HG02610 (cell line): ENCODE measurements at regions not wholly inside any gene's neighbourhood (a gene's known extent, or its start where the extent isn't known, plus 50 kb on each side); places are given as distances from the start of the nearest gene placed in this dataset.
A peak's percentile ranks its signal among the peaks of the same experiment; 100 is the strongest.
"Not testable (repeated sequence)": the region's sequence is repeated elsewhere in the genome, so short reads cannot be mapped to it uniquely, and the experiment has no call there.

Experiments
- ATAC-seq: cut with Tn5 transposase; IDR thresholded peaks from one replicate; pipeline ENCODE4 v1.9.1; 2021; ENCODE audit warnings: mild to moderate bottlenecking, moderate library complexity; ENCODE audit not compliant: unreplicated experiment

DNA sequence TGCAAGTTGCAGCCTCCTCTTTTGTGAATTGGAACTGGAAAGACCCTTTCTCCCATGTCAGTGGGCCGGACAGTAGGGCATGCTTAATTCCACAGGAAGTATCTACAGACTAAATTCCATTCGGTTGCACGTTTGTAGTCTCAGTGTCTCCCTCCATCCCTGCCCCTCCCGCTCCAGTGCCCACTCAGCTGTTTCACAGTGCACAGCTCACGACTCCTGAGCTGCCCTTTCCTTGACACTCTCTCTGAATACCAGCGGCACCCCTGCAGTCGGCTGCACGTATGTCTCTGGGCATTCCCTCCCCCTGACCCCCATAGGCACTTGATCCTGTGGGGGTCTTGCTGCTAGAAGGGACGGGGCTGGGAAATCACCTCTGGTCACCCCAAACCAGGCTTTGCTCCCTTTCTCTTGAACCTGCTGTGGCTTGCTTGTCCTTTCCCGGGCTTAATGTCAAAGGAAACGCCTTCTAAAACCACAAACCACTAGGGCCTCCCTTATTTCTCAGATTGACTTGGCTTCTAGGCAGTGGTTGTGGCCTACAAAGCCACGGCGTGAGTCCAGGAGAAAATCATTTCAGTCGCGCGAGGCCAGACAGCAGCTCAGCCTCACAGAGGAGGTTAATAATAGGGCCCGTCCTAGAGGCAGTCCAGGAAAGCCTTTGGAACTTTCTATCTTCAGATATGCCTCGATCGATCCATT, 365.3 kb upstream of the PROX1 start:
- peak; percentile 62 for ATAC-seq

DNA sequence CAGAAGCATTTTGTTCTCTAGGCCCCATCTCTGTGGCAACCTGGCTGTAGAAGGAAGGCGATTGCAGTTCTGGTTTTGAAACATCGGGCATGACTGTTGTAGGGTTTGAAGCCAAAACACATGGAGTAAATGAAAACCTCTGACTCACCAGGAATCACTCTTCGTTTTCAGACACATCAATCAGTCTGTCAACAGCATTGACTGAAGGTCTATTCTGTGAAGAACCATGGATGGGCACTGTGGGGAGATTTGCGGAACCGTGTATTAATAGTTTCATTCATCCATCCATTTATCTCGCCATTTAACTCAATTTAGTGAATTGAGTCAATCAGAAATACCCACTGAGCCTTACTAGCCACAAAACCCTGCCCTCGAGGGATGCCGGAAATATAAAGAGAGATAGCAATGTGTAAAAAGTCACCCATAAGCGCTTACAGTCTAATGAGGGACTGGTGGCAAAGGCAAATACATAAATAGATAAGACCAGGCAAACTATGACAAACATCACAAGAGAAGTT, 364.6 kb upstream of the PROX1 start:
- ATAC-seq = no peak

DNA sequence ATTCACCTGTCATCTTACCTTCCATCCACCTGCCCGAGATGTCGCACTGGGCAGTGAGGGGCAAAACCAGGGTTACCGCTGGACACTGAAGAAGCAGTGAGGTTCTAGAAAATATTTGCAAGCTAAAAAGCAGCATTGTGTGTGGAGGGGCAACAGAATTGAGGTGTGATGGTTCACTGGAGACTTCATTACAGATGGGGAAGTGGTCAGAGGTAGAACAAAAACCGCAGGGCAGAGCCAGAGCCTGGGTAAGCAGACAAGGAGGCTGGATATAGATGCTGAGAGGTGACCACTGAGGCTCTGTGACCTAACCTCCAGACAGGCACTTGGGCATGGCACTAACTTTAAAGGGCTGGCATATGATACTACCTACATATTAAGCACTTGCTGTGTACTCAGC, 363.9 kb upstream of the PROX1 start:
- ATAC-seq = no peak

DNA sequence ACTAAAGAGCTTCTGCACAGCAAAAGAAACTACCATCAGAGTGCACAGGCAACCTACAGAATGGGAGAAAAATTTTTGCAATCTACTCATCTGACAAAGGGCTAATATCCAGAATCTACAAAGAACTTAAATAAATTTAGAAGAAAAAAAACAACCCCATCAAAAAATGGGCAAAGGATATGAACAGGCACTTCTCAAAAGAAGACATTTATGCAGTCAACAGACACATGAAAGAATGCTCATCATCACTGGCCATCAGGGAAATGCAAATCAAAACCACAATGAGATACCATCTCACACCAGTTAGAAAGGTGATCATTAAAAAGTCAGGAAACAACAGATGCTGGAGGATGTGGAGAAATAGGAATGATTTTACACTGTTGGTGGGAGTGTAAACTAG, 351.0 kb upstream of the PROX1 start:
- ATAC-seq = not testable (repeated sequence)

DNA sequence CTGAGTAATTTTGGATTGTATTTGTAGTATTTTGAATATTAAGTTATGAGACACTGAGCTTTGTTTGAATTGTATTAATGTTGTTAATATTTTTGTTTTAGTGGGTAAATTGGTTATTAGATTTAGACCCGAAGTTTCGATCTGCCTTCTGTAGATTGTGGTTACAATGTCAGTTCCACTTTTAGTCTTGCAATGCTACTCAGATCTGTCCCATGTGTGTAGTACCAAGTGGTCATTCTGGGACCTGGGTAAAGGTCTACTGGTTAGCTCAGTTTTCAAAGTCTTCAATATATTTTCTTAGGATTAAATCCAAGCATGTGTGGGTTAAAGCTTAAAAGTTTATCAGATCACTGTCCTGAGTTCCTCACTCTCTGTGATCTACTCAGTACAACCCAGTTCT, 346.5 kb upstream of the PROX1 start:
- no peak for ATAC-seq

DNA sequence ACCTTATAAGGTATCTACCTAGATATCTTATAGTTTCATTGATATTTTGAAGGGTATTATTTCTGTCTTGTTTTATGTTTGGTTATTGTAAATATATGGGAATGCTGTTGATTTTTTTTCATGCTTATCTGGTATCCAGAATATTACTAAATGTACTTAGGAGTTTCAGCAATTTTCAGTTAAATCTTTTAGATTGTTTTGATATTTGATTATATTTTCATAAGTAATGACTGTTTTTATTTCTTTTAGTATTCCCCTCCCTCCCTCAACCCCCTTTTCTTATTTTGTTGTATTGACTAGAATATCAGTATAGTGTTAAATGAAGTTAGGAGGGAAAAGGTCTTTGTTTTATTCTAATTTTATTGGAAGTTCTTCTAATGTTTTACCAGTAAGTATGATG, 344.4 kb upstream of the PROX1 start:
- ATAC-seq = no peak

DNA sequence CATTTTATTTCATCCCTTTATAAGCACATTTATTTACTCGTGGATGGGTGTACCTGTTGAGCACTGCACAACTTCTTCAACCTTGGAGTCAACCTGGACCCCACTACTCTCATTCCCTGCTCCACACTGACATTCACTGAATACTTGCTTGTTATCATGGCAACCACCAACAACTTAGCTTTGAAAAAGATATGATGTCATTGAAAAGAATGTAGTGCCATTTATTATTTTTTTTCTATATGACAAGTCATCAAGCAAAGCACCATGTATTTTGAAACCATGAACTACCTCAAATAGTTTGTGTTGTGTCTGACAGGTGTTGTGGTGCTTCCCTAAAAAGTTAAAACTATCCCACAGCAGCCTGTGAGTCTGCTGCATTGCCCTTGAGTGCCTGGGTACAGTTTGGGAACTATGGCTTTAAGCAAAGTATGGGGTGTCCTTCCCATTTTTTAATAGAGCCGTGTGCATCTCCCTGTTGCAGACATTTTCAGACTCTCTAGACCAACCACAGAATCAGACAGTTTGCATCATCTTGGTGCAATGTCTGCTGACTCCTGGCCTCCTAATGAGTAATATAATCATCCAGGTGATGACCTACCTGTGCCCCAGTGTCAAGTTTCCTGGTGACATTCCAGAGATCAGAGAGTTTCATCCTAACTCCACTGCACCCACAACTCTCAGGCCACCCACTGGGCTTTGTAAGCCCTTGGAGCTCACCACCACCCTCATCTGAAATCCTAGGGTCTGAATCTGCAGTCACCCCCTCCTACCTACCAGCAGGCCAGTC, 339.7 kb upstream of the PROX1 start:
- no peak for ATAC-seq

DNA sequence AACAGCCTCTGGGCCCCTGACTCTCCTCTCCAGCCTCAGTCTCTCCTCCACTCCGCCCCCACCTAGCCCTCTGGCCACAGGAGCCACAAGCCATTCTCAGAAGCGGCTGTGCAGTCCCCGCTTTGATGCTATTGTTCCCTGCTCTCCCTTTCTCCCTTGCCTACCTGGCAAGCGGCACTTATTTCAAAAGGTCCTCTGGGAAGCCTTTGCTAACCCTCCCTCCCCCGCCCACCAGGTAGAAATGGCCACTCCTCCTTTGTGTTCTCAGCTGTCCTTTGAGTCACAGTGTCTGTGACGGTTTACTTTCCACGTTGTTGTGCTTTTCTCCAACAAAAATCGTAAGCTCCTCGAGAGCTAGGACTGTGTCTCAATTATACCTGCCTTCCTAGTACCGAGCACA, 338.4 kb upstream of the PROX1 start:
- ATAC-seq = no peak

DNA sequence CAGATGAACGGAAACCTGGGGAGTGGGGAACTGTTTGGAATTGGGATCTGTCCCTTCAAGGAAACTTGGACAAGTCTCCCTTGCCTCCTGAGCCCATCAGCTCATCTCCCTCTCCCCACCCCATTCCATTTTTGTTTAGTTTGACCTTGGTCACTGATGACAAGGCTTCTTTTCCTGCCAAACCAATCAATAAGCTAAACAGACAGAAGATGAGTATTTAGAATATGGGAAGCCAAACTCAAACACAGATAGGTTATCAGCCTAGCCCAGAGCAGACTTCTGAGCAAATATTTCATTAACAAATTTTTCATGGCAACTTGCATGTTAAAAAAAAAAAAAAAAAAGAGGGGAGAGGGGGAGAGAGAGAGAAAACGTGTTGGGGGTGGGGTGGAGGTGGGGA, 337.2 kb upstream of the PROX1 start:
- ATAC-seq = no peak

DNA sequence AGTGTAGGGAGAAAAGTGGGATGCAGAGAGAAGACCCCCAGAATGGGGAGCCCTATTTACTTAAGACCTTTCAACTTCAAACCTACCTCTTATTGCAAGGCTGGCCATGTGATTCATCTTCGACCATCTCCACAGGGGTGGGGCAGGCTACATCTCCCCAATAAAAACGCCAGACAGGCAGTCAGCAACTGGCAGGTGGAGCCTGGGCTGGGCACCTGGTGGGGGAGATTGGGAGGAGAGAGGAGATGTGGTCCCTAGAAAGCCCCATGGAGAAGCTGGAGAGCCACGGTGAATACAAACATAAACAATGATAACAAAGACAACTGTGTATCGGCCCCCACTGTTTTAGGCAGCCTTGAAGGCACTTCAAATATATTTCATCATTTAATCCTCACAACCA, 336.7 kb upstream of the PROX1 start:
- no peak for ATAC-seq

DNA sequence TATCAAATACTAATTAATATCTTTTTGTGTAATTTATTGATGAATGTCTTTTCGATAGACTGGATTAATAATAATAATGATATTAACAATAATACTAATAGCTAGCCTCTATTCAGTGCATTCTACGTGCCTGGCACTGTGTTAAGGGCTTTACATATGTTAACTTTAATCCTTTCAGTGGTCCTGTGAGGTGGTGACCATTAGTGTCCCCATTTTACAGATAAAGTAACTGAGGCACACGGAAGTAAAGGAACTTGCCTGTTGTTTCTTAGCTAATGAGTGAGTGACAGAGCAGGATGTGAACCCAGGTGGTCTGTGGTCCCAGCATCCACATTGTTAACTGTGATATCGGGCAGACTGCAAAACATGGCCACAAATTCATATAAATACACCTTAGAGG, 335.7 kb upstream of the PROX1 start:
- no peak for ATAC-seq

DNA sequence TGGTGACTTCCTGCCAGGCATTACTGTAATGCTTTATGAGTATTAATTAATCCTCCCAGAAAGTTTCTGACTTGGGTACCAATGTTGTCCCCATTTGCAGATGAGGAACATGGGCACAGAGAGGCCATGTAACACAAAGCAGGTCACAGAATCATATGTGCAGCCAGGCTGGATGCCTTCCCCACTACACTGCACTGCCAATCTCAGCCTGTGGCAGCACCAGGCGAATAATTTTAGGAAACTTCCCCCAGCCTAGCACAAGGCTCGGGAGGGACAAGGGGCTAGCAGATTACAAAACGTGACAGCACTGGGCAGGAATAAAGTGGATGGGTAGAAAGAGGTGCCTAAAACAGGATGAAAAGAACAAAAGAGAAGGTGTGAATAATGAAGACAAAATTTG, 331.7 kb upstream of the PROX1 start:
- no peak for ATAC-seq

DNA sequence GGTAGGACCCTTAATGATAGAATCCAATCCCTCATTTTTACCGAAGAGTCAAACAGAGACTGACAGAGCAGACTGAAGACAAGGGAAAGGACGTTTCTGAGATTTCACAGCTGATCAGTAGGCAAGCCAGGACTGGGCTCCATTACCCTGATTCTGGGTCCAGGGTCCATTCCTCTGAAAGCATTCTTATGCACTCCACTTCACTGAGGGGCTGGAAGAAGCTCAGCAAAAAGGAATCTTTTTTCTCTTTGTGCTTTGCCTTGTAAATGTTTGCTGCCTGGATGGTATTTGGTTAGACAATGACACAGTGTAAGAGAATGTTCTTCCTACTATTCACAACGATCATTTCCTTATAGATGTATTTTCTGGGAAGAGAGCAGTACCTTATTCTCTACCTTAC, 331.3 kb upstream of the PROX1 start:
- ATAC-seq = no peak

DNA sequence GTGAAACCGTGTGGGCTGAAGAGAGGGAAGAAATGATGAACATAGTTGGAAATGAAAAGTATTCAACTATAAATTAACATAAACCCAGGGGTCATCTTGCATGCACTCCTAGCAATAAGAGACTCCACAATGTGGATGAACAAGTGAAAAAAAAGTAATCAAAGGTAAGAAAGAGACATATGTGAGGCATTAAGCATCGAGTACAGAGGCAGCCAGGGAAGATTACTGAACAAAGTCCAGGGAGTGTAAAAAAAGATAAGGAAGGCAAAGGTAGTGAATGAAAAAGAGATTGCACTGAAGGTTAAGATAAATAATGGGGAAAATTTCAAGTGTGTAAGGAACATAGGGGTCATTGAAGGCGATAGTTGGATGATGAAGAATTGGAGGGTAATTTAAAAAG, 330.8 kb upstream of the PROX1 start:
- ATAC-seq = no peak

DNA sequence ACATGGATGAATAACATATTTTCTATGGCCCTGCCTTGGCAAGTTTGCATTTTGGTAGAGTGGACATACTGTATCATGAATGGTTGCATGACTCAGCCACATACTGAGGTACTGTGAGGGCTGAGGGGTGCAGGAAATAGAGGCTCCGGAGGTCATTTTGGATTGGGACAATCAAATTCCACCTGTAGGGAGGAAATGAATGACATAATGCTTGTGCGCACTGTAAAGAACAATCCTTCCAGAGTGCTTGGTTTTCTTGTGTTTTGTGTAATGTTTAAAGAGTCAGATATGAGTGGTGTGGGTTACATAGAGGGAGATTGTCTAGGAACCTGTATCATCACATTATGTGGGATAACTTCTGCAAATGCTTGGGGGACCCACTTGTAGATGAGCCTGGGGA, 329.9 kb upstream of the PROX1 start:
- ATAC-seq = no peak

DNA sequence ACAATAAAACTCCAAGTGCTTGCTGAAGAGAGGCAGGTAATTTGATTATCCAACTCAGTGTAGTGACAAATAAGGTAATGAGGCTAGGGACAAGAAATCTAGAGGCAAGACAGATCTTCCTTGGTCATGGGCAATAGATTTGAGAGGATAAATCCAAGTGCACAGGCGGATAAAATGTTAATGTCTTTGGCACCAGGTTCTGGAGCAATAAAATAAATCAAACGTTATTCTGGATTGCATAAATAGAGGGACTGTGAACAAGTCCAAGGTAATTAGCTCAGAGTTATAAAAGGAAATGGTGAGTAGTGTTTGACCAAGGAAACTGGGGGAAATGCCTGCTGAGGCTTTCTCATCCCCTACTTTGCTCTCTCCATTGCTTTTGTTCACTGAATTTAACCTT, 329.3 kb upstream of the PROX1 start:
- ATAC-seq = no peak

DNA sequence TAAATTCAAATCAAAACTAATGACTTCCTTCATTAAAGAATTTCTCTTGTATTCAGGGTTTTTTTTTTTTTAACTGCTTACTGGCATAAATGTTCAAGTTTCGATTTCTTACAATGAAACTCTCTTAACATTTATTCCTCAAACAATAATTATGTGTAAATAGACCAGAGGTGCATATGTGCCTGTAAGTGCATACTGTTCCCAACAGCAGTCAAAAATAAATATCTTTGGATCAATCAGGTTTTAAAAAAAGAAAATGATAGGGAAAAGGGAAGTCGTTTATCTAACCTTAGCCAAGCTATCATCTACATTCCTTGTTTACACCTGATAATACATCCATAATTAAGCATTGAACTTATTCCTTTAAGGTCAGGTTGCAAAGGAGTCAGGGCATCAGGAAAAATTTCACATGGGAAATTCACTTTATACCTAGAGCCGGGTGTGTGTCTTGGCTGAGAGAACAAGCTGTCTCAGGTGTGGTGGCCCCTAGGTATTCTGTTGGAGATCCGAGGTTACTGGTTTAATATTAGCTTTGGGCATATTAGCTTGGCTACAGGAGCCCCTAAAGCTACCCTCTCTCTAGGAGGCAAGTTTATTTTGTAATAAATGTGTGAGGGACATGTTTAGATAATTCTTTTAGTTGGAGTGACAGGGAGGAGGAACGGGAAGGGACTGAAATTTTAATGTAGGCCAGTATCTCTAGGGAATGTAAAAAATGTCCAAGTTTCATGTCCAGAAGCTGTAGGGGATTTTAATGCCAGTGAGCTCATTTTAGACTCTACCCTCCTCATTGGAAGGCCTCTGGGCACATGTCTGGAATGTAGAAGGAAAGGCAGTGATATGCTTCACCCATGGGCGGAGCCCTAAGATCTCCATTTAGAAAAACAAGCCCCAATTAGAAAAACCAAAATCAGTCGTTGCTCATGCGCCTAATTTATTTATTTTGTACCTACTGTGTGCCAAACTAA, 327.9 kb upstream of the PROX1 start:
- ATAC-seq = no peak

DNA sequence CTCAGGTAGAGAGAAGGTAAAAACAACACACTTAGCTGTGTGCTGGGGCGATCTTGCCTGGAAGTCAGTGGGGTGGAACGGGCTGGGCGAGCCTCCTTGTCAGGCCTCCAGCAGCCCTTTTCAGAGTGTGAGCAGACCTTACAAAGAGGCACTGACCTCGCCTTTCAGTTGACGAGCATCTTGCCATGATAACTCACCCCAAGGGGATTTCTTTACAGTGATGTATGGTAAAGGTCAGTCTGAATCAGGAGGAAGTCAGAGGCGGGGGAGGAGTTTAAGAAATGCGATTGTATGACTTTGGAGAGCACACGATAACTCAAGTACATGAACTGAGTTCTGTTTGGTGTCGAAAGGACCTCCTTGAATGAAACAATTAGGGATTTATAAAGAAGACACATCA, 326.5 kb upstream of the PROX1 start:
- no peak for ATAC-seq

DNA sequence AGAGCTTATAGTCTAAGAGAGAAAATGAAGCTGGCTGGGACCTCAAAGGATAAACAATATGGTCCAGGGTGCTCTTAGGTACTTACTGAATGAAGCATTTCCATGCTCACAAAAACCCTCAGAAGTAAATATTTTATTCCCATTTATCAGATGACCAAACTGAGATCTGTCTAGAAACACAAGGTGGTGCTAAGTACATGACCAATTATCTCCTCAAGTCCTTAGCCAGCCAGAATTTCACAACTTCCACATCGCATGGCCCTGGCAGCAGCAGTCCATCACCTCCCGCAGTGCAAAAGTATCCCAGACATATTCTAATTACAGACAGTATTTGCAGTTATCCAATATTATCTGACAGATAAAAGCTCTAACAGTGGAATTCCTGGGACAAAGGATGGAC, 321.7 kb upstream of the PROX1 start:
- no peak for ATAC-seq

DNA sequence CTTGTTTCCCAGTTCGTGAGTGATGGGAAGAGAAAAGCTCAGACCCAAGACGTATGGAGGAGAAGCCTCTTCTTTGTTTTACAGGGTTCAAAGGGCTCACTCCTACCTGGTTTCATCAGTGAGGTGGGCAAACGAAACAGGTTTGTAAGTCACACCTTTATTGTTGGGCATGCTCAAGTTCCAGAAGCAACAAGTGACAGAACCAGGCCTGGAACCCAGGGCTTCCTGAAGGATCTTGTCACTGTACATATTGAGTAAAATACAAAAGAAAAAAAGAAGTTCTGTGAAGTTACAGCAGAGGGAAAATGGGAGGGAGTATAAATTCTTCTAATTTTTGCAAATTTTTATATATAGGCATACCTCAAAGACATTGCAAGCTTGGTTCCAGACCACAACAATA, 320.9 kb upstream of the PROX1 start:
- ATAC-seq = no peak

DNA sequence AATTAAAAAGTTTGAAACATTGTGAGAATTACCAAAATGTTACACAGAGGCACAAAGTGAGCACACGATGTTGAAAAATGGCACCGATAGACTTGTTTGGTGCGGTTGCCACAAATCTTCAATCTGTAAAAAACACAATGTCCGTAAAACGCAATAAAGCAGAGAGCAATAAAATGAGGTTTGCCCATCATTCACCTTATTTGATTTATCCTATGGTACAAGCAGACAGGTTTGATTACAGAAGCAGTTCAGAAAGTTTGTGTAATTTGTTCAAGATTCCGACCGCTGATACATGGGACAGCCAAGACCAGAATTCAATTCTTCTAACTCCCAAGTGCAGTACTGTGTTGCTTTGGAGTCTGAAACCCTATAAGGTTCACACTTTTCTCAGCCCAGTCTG, 318.3 kb upstream of the PROX1 start:
- ATAC-seq = no peak
